T-helper 22 cell (primary cell): ENCODE measurements at regions not wholly inside any gene's neighbourhood (a gene's known extent, or its start where the extent isn't known, plus 50 kb on each side); places are given as distances from the start of the nearest gene placed in this dataset.
"Not testable (repeated sequence)": the region's sequence is repeated elsewhere in the genome, so short reads cannot be mapped to it uniquely, and the experiment has no call there.

Experiments used
- DNase-seq: peaks from one replicate; pipeline ENCODE4 v3.0.0-alpha.2; 2020; ENCODE audit warnings: low read depth

DNA sequence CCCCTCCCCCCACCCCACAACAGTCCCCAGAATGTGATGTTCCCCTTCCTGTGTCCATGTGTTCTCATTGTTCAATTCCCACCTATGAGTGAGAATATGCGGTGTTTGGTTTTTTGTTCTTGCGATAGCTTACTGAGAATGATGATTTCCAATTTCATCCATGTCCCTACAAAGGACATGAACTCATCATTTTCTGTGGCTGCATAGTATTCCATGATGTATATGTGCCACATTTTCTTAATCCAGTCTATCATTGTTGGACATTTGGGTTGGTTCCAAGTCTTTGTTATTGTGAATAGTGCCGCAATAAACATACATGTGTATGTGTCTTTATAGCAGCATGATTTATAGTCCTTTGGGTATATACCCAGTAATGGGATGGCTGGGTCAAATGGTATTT lies 308.2 kb downstream of the ZNF536 start:
- DNase-seq: not testable (repeated sequence)

DNA sequence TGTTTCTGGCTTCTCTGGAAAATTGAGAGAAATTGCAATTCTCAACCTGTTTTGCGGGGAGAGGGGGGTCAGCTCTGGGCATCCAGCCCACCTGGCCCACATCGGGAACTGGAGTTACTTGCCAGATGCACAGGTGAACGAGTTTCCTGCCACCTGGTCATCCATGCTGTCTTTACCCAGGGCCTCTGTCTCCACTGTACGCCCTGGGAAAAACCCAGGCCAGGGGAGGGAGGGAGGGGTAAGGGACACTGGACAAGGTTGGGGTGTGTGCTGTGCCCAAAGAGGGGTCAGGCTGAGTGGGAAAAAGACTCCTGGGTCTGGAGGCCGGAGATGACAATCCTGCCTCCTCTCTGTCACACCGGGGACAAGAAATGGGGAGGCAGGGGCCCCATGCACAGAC lies 307.6 kb downstream of the ZNF536 start:
- no peak for DNase-seq

DNA sequence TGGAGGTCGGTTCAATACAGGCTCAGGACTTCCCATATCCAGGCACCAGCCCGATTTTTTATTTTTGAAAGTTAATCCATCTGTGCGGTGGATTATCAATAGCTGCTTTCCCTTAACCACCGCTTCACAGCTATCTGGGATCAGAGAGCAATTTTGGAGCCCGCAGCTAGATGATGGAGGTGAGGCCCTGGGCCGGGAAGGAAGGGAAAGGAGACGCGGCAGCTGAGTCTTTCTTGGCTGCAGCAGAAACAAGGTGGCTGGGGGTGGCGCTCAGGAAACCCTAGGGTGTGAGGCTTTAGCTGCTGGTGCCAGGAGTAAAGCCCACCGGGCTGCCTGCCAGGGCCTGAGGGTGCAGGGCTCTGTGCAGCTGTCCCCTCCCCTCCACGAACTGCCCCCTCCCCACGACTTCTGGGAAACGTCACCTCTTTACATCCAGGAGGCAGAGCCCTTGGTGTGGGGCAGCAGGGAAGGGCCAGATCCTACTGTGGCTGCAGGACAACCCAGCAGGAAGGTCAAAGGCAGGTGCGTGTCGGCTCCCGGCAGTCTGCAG lies 307.0 kb downstream of the ZNF536 start:
- DNase-seq: no peak

DNA sequence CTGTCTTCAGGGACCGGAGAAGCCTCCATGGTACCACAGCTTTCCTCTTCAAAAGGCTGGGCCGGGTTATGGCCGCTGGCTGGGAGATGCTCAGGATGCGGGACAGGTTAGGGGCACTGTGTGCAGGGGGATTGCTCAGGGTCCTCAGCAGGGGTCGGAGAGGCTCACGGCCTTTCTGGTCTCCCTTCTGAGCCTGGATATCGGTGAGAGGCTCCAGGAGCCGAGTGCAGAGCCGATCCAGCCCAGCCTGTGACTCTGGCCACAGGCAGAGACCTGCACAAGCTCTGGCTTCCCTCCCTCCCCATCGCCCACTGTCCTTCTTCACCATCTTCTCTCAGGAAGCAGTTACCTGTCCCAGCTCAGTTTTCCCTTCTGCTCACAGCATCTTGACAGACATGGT lies 306.0 kb downstream of the ZNF536 start:
- DNase-seq: no peak

DNA sequence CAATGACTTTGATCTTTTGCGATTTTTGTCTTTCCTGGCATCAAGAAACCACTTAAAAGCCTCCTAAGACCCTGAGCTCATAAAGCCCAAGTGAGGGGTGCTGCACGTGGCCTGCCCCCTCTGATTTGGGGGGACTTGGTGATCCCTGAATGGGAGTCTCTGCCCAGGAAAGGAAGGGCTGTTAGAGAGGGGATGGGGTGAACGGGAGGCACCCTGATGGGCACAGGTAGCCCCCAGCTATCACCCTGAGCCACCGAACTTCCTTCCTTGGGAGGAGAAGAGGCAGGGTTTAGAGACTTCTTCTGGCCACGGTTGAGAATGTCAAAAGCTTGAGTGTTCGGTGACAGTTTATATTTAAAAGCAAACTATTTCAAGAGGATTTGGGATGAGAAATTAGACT lies 305.5 kb downstream of the ZNF536 start:
- DNase-seq: no peak

DNA sequence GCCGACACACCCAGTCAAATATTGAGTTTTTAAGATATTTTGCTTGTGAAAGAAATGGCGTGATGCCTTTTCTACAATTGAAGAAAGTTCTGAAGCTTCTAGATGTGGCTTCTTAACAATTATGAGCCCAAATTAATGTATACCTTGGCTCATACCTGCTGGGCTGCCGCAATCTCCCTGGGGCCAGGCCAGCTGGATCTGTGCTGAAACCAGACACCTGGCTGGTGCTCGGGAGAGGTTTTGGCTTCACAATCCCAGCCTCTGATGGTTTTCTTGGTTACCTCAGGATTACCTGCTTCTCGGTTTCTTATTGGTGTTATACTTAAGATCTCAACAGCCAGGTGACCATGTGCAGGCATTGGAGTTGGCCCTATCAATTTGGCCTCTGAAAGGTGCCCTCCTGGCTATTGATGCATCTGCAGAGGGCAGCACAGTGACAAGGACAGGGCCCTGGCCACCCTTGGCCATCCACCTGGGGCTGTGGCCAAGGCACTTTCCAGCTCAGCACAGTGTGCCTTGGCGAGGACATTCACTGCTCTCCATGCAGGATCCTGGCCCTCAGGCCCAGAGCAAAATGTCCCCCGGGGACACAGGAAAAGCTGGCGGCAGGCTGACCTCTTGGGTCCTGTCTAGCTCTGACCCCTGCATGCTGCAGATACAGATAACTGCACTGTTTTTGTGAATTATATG lies 305.0 kb downstream of the ZNF536 start:
- no peak for DNase-seq

DNA sequence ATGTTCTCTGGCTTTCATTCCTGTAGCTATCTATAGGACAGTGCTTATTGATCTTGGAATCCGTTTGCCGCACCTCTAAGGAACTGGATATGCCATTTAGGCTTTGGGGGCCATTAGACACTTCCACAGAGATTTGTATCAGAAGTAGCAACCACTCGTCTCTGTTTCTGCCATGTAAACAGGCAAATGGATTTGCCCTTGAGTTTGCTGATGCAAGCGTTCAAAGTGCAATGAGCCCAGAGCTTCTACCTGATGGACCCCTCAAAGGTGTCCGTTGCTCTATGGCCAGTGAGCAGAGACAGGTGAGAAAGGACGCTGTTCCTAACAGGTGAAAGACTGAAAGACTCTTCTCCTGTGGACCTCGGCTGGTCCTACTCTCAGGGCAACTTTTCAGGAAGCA lies 302.9 kb downstream of the ZNF536 start:
- DNase-seq: no peak

DNA sequence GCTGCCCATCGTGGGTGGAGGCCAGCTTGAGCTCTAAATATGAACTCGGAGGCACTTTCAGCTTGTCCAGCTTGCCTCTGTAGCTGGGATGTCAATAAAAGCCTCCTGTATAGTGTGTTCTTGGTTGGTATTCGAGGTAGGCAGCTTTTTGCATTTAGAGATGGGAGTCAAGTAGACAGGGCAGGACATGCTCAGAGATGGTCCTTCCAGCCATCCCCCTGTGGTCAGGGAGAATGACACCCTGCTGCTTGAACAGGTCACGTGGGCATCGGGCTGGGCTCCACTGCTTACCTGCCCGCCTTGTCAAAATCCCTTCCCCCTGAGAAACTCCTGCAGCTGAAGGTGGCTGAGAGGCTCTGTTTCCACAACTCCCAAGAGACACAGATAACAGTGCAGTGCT lies 302.5 kb downstream of the ZNF536 start:
- DNase-seq: no peak

DNA sequence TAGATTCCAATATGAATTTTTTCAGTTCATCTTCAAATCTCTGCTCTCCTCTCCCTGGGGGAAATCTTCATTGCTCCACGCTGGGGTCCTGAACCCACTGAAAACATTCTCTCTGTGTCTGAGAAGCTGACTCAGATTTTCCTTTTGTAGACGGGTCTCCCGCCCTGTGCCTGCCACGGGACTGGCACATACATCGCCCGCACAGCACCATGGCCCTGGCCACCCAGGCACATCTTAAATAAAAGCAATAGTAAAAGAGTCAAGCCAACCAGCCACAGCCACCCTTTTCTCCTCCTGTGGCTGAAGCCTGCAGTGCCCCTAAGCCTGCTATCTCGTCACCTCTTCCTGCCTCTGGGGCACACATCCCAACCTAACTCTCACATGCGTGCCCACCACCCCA lies 301.2 kb downstream of the ZNF536 start:
- DNase-seq: no peak

DNA sequence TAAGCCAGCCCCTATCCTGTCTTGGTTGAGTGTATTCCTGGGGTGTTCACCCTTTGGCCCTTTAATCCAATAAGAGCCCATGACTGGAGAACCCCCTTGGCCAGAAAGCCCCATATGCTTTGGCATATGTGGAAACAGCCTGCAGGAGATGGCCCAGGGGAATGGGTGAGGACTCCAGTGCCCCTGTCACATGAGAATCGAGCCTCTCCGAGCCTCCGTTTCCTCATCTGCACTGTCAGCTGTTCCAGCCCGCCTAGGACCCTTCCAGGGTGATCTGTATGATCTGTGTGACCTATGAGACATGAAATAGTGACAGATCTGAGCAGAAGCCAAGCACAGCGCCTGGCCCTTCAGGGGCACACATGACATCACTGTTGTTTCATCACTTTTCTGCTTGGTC lies 300.7 kb downstream of the ZNF536 start:
- no peak for DNase-seq

DNA sequence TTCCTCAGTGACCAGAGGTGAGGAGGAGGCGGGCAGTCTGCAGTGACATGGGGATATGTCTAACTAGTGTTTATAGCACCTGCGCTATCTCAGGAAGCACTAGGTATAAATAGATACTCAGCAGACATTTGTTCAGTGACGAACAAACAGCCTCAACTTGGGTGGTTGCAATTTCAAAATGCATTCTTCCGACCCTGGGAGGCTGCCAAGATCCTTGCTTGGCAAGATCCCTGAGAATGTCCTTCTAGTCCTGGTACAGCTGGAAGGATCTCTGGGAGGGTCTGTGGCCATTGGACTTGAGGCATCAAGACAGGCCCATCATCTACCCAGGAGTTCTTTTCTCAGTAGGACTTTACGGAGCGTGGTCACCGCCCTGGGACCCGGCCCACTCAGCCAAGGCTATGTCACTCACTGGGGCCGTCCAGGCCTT lies 299.5 kb downstream of the ZNF536 start:
- DNase-seq: no peak

DNA sequence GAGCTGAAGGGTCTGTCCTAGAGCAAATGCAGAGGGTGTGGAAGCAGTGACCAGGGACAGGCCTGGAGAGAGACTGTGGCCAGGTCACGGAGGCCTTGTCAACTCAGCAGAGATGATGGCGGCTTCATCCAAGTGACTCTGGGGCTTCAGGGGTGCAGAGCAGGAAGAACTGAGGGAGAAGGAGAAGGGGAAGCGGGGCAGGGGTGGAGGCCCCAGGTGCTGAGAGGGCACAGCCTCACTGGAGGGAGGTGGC lies 299.1 kb downstream of the ZNF536 start:
- no peak for DNase-seq

DNA sequence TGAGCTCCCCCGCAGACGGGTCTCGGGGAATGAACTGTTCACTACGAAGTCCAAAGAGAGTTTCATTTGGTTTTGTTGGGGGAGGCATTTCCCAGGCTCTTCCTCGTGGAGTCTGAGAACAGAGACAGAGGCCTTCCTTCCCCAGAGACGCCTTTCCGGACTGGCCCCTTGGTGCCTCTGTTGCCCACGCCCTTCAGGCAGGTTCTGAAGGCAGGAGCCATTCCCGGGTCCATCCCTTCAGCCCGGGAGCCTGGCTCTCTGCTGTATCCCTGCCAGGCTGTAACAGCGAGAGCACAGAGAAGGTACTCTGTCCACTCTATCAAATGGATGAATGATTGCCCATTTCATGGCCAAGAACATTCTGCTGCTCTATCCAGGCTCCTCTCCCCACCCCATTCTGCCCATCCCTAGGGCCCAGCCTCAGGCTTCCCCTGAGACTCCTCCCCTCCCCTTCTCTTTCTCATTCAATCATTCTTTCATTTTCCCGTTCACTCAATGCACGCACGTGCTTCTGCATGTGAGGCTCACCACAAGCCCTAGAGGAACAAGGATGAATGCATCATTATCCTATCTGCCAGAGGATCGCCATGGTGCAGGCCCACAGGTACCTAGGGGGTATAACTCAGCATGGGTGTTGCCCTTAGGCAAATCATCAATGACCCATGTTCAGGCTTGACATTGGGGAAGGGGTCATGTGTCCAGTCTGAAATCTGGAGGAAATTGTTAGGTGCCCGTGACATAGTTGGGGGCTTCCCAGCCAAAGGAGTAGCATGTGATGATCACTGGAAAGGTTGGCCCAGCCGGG lies 298.6 kb downstream of the ZNF536 start:
- no peak for DNase-seq

DNA sequence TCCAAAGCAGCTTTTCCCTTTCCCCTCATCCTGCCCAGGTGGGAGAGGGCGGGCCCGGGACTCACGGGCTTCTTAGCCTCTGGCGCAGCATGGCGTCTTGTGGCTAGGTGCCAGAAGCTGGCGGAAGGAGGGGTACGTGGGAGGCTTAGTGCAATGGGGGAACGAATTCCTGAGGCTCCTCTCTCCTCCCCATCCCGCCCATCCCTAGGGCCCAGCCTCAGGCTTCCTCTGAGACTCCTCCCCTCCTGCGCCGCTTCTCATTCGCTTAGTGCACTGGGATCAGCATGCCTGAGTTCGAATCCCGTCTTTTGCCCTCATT lies 297.8 kb downstream of the ZNF536 start:
- DNase-seq: no peak

DNA sequence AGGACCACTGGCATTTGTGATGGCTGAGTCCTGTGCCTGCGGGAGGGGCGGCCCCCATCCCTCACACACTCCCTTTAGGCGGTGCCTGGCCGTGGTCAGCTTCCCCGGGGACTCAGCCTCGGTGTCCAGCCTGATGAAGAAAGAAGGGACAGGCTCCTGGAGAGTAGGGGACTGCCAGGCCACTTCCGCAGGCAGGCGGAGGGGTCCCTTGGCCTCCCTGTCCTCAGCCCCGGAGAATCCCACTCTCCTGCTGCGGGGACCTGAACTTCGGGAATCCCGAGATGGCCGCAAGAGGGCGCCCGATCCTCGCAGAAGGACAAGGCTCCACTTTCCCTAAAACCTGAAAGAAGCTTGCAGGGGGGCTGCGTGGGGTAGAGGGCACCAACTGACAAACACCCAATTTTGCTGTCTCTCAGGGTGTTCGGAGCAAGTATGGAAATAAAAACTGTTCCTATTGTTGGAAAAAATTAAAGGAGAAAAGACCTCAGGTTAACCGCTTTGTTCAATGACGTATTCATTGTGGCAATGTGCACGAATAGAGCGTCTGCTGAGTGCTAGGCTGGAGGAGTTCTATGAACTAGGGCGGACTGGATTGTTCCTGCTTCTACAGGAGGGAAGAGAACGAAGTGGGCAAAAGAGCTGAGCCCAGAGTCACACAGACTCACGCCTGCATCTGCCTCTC lies 297.3 kb downstream of the ZNF536 start:
- DNase-seq: no peak

DNA sequence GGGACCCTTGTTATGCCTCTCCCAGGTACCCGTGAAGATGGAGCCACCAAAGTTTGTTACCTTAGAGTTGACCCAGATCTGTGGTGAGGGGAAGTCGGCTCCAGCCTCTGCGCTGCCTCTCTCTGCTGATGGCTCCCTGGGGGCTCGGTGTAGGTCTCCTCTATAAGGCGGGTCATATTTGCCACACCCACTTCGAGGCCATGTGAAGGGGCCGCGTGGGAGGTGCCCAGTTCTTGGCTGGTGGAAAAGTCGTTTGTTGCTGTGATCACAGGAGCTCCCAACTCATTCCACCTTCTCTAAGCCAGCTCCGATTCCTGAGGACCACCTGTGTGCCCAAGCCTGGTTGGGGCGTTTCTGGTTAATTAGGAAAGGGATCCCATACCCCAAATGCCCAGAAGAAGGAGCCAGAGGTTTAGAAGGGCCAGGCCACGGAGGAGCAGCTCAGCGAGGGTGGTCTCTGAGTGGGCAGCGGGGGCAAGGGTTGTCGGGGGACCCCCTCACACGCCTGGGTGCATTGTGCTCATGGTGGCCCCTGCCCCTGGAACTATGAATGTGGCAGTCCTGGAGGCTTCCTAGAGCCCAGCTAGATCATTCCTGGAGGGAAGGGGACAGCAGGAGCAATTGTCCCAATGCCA lies 296.5 kb downstream of the ZNF536 start:
- DNase-seq: no peak

DNA sequence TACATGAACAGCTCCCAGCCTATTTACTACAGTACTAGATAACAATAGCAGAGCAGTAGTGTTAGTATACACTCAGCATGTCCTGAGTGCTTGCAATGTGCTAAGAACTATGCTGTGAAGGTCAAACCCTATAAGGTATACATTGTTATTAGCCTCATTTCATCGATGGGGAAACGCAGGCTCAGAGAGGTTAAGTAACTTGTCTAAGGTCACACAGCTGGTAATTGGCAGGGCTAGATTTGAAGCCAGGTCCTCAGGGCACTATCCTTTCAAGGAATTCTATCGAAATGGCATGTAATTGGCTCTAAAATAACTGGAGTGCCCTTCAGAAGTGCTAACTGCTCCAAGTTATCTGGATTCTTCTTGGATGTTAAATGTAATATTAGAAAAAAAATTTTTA lies 295.6 kb downstream of the ZNF536 start:
- no peak for DNase-seq

DNA sequence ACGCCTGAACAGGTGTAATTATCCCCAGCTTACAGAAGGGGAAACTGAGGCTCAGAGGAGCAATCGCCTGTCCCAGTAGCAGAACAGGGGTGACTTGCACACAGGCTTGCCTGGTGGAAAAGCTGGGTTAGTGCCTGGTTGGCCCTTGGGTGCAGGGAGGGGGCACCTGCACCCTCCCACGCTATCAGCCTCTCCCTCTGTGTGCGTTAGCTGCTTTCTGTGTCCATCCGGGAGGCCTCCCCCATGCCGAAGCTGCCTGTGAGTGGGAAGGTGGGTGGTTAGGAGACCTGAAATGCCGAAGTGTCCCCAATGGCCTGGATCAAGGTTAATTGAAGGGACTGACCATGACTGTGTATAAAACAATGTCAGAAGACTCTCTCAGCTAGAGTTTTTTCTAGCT lies 295.0 kb downstream of the ZNF536 start:
- no peak for DNase-seq

DNA sequence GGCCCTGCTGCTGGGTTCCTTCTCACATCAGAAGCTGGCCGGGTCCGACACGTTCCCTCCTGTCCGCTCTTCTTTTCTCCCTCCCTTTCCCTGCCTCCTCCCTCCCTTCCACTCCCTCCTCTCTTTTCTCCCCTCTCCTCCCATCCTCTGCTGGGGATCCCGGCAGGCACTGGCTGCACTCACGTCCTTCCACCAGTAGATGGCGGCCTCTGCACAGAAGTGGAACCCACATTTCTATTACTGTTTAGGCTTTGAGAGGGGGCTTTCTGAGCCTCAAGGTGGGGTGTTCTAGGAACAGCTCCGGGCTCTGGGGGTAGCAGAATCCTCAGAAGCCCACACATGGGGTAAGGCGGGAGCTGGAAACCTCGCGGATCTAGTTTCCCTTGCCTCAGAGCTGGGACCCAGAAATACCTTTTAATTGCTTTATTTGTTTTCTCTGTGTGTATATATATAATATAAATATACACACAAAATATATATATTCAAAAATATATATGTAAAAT lies 294.2 kb downstream of the ZNF536 start:
- DNase-seq: no peak

DNA sequence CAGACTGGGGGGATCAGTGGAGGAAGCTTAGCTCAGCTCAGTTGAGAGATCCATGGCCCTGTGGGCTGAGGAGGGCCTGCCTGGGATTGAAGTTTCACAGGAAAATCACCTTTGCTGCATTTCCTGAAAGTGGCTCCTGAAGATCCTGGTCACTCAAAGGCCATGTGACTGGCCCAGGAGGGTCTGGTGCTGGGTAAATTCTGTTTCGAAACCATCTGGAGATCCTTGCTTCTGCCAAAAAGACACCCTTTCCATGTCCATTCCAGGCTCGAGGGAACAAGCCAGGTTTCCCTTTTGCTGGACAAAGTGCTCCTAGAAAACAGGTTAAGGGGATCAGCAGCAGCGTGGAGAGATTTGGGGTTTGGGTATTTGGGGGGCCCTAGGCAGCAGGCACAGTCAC lies 293.3 kb downstream of the ZNF536 start:
- DNase-seq: no peak

DNA sequence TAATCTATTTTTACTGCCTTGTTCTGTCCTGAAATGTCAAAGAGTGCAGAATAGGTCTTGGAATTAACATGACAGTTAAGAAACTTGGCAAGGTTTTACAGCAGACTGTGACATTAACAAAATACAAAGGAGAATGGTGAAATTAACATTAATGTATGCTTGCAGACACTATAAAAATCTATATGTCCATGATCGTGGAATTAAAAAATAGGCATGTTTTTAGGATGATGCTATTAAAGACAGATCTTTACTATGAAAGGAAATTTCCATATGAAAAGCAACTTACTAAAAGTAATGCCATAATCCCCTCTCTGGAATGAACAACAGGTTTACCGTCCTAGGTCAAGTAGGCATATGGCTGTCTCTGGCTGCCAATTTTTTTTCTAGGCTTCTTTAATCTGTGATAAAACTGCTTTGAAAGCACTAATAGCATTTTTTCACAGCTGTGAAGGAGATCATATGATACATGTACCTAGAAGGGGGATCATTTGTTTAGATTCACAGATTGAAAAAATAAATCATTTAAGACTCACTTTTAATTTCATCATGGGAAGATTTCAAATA lies 291.5 kb downstream of the ZNF536 start:
- no peak for DNase-seq

DNA sequence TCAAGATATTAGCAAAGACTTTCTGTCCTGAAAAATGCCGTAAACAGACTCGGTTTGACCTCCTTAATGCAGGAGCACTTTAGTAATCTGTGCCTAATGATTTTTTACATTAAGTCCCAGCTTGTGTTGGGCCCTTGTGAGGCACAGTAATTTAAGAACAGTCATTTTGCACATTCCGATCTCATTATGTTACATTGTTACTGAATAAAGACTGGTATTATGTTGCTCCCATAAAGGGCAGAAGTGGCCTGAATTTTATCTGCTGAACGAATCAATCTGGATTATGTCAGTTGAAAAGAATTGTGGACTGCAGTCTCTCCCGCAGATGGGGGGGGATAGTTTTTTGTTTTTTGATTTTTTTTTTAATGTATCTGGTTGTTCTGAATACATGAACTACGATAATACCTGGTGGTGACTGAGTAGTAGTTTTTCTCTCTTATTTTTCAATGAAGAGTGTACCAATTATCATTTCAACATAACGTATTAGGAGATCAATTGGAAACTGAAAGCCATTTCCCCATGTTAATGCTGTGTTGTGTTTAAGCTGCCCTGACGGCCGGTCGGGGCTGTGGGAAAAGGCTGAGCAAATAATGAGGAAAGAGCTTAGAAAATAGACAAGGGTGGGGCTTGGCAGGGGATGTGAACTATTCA lies 290.2 kb downstream of the ZNF536 start:
- DNase-seq: no peak
